HG03442 (cell line): ENCODE measurements at regions not wholly inside any gene's neighbourhood (a gene's known extent, or its start where the extent isn't known, plus 50 kb on each side); places are given as distances from the start of the nearest gene placed in this dataset.

Source experiments
- ATAC-seq: cut with Tn5 transposase; IDR thresholded peaks from one replicate; pipeline ENCODE4 v1.9.1; 2021; ENCODE audit warnings: mild to moderate bottlenecking, moderate library complexity; ENCODE audit not compliant: unreplicated experiment

DNA sequence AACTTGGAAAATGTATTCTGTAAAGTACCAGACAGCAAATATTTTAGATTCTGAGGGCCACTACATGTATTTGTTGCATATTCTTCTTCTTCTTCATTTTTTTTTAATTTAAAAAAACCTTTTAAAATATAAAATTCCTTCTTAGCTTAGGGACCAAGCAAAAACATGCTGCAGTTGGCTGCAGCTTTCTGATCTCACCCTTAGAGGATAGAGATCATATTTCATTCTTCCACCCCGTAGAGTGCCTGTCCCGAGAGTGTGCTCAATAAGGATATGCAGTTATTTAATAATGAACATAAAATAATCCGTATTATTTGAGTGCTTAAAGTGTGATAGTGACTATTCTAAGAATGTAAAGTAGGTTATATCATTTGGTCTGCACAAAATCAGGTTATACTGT lies 204.2 kb upstream of the CD180 start:
- ATAC-seq = no peak

DNA sequence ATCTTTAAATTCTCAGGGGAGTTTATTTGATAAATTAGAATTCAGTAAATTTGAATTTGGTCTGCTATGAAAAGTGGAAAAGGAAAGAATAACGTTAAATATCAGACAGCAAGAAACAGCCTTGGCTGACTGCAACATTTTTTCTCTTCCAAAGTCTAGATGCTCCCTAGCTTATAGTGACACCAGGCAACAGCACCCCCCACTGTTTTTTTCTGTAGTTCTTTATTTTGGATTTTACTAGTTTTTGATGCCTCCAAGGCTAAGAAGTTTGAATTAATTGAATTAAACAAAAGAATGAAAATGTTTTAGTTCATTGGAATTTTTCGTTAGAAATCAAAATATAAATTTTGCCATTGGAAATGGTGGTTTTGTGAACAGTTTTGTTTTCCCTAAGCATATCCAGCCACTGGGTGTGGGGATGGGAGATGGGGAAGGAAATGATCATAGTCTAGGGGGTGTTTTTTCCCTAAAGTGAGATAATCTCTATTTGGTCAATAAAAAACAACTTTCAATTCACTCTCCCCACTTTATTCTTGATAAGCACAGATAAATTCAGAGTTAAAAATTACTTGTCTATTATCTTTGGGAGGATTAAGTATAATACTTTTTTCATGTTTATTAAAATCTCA lies 199.3 kb upstream of the CD180 start:
- no peak for ATAC-seq

DNA sequence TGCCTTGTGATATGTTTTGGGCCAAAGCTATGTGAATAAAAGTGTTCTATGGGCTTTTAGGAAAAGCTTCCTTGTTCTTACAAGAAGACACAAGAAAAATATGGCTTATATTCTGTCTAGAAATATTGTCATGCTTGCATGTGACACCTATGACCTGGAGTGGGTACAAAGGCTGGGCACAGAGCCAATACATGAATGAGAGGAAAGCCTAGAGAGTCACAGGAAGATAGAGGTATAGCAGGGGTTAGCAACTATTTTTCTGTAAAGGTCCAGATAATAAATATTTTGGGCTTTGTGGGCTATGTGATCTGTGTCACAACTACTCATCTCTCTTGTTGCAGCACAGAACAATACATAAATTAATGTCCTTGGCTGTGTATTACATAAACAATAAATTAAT lies 196.6 kb upstream of the CD180 start:
- no peak for ATAC-seq

DNA sequence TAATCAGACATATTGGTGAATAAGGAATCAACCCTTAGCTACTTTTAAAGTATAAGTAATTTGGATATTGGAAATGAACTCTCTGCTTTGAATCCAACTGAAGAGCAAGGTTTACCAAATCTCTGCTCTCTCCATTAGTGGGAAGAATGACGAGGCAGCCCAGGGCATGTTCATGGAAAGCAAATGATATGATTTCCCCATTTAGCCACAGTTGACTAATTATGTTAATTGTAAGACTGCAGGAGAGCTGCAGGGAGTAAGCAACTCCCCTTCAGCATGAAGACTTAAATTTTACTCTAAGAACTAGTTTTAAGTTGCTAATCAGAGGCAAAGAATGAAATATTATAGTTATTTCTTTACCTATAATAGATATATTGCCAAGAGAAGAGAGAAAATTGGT lies 194.3 kb upstream of the CD180 start:
- no peak for ATAC-seq

DNA sequence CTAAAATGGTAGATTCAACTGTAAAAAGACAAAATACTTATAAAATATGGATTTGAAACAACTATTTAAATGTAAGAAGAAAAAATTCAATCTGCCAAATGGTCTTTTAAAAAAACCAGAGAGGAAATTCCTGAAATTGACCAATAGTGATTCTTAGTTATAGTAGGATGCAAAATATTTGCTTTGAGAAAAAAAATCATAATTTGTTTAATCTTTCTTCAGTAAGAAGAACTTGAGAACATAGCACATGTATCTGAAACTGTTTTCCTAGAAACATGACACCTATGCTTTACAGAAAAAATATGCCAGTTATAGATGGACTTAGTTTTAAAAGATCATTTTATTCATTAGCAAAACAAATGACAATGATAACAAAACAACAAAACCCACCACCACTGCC lies 186.9 kb upstream of the CD180 start:
- no peak for ATAC-seq

GRCh38 chr5:67381236-67381880 lies 184.8 kb upstream of the CD180 start:
- ATAC-seq = no peak

GRCh38 chr5:67380431-67380830 lies 183.8 kb upstream of the CD180 start:
- ATAC-seq = no peak

DNA sequence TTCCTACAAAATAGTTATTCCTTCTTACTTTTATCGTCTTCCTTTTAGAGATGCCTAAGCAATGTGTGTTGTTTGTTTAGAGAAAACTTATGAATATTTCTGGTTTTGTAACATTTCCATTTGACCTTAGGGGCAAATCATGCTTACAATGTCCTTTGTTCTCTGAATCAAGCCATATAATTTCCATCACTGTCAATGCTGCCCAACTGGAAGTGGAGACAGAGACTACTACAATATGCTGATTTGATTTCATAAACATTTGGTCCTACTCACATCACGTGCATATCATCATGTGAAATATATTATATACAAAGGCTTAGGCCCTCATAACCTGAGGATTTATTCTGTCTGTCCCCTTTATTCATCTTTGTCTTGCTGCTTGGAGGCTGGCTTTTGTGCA lies 183.2 kb upstream of the CD180 start:
- no peak for ATAC-seq

- ATAC-seq = no peak
These were observed 181.7 kb upstream of the CD180 start for GRCh38 chr5:67378256-67378655.

DNA sequence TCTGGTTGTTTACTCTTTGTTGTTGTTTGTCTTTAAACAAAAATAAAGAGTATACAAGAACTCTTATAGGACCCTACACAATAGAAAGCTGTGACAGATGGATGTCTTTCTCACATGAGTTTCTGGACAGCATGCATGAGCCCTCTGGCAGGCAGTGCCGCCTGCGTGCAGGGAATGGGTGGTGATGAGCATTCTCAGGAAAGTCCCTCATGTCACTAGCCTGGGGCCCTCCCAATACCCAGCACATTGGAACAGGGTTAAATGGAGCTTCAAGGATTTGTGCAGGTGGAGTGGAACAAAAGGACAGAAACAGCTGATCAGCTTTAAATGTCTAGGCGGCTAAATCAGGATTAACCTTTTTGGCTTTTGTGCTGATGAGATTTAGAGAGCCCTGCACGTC lies 181.0 kb upstream of the CD180 start:
- ATAC-seq = no peak

GRCh38 chr5:67375606-67376005 lies 179.0 kb upstream of the CD180 start:
- no peak for ATAC-seq

DNA sequence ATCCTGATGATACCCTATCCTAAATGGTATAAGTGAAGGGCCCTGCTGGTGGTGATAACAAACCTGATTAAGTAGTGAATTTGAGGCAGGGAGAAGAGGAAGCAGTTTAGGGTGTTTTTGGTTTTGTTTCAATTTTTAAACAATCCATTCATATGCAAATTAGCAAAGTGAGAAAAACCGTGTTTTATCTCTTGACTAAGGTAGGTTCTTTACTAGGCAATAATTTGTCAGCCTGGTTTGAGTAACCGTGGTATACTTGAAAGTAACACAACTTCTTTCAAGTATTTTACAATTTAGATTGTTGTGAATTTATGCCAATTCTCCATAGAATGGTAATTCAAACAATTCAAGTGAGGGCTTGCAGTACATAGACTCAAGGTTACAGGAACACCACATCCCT lies 177.8 kb upstream of the CD180 start:
- ATAC-seq = no peak

DNA sequence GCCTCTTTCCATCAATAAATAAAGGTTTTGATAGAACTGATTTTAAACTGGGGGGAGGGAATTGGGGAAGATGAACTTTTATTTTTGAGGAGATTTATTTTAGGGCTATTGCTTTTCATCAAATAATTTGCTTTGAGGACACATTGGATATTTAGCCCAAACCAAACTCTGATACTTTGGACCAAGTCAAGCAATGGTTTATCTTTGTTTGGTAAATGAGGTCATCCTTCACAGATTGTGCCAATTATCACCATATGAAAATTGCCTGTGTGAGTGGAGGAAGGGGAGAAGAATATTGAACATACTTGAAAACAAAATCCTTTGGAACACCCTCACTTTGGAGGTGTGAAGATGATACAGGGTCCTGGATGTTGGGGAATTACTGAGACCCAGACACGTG lies 176.9 kb upstream of the CD180 start:
- ATAC-seq = no peak

DNA sequence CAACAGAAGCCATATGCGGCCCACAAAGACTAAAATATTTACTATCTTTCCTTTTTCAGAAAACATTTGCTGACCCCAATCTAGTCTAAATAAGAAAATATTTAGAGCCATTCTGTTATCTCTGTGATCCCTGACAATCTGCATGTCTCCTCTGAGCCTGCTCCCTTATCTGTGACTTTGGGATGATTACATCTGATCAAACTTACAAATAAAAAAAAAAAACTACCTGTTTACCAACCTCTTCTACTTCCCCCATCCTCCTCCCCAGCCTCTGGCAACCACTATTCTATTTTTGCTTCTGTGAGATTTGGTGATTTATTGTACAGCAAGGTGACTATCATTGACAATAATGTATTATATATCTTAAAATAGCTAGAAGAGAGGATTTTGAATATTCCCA lies 176.3 kb upstream of the CD180 start:
- no peak for ATAC-seq

DNA sequence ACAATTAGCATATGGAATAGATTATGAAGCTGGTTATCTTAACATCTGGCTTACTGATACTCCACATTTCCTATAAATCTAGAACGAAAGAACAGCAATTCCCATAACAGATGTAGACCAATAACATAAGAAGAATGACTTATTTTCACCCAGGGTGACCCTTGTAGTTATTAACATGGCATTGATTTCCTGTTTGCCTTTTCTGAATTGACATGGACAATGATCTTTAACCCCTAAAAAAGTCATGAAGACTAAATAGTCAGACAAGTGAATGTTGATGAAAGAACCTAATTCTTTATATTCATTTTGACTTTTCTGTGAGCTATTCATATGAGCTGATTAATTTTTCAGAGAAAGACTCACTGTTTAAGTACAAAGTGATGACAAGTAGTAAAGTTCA lies 175.3 kb upstream of the CD180 start:
- ATAC-seq = no peak

DNA sequence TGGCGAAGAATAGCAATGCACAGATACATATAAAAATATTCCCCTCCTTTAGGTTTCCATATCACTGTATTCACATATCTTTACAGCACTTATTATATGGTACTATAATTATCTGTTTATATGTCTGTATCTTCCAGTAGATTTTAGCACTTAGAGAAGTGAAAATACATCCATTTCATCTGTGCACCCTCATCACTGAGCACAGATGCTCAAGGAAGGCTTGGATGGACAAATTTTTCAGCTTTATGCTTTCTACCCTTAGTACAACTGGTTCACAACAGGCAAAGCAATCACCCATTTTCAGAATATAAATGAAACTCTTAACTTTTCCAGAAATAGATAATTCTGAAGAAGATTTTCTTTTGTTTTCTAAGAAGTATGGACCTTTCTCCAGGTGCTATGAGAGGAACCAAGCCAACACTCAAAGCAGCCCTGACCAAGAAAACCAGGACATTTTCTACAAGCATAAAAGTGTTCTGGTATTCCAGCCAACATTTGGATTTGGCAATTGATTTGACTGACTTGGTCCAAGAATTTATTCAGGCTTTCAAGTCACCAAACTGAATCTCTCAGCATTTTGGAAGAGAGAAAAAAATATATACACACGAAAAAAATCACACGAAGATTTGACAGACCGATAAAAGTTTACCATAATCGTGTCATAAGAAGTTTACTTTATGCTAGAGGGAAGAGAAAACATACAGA lies 170.2 kb upstream of the CD180 start:
- ATAC-seq = no peak

- ATAC-seq = no peak
These were observed 169.7 kb upstream of the CD180 start for GRCh38 chr5:67366276-67366675.

- ATAC-seq = no peak
These were observed 167.9 kb upstream of the CD180 start for GRCh38 chr5:67364381-67364970.

GRCh38 chr5:67363963-67364362 lies 167.4 kb upstream of the CD180 start:
- ATAC-seq = no peak

DNA sequence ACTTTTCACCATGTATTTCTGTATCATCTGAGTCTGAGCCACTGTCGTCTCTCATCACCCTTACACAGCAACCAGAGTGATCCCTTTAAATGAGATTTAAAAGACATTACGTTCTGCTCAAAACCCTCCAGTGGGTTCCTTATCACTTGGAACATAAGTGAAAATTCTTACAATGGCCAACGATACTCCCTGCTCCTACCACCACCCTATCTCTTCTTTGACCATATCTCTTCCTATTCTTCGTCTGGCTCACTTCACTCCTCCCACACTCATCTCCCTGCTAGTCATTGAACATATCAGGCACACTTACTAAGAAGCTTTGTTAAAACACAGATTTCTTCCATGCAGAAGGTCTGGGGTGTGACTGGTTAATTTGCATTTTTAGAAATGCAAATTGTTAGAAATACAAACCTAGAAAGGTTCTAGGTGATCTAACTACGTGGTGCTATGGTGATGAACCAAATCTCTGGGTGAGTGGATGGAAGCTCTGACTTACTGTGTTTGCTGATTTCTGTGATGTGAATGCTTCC lies 166.6 kb upstream of the CD180 start:
- ATAC-seq = no peak

- ATAC-seq = no peak
These were observed 165.5 kb upstream of the CD180 start for GRCh38 chr5:67361932-67362729.
